GM04504 (cell line): ENCODE measurements at regions not wholly inside any gene's neighbourhood (a gene's known extent, or its start where the extent isn't known, plus 50 kb on each side); places are given as distances from the start of the nearest gene placed in this dataset.

Experiments used
- DNase-seq: peaks from one replicate; pipeline ENCODE4 v3.0.0-alpha.2; 2012; ENCODE audit warnings: low read depth

- DNase-seq, result no peak
Observed at GRCh38 chr9:108676355-108676754, 179.4 kb downstream of the ACTL7B start.

- DNase-seq, result no peak
Observed at GRCh38 chr9:108675708-108676107, 180.1 kb downstream of the ACTL7B start.

GRCh38 chr9:108674766-108675530, 180.8 kb downstream of the ACTL7B start:
- DNase-seq, result no peak

- DNase-seq, result peak; percentile 48
Observed at GRCh38 chr9:108673386-108673785, 182.4 kb downstream of the ACTL7B start.

GRCh38 chr9:108672475-108673190, 183.2 kb downstream of the ACTL7B start:
- no peak for DNase-seq

GRCh38 chr9:108671794-108672193, 184.0 kb downstream of the ACTL7B start:
- DNase-seq, result peak; percentile 92

- DNase-seq, result peak; percentile 46
Observed at GRCh38 chr9:108671176-108671575, 184.6 kb downstream of the ACTL7B start.

GRCh38 chr9:108668938-108669335, 186.8 kb downstream of the ACTL7B start:
- no peak for DNase-seq

- no peak for DNase-seq
Observed at GRCh38 chr9:108668191-108668937, 187.4 kb downstream of the ACTL7B start.

- DNase-seq, result peak; percentile 58
Observed at GRCh38 chr9:108666240-108666784, 189.5 kb downstream of the ACTL7B start.

GRCh38 chr9:108665521-108666239, 190.1 kb downstream of the ACTL7B start:
- no peak for DNase-seq

GRCh38 chr9:108664309-108665255, 191.2 kb downstream of the ACTL7B start:
- no peak for DNase-seq

GRCh38 chr9:108663422-108663821, 192.4 kb downstream of the ACTL7B start:
- DNase-seq, result no peak

GRCh38 chr9:108662956-108663355, 192.8 kb downstream of the ACTL7B start:
- DNase-seq, result no peak

- peak; percentile 50 for DNase-seq
Observed at GRCh38 chr9:108662091-108662875, 193.5 kb downstream of the ACTL7B start.

GRCh38 chr9:108656566-108656965, 199.2 kb downstream of the ACTL7B start:
- DNase-seq, result no peak

GRCh38 chr9:108655818-108656217, 200.0 kb downstream of the ACTL7B start:
- no peak for DNase-seq

- DNase-seq, result no peak
Observed at GRCh38 chr9:108654566-108654965, 201.2 kb downstream of the ACTL7B start.

GRCh38 chr9:108652851-108653250, 202.9 kb downstream of the ACTL7B start:
- DNase-seq, result no peak

- no peak for DNase-seq
Observed at GRCh38 chr9:108650826-108651225, 205.0 kb downstream of the ACTL7B start.
